ENCODE measurements at regions not wholly inside any gene's neighbourhood (a gene's known extent, or its start where the extent isn't known, plus 50 kb on each side); places are given as distances from the start of the nearest gene placed in this dataset.

- no peaks in the 10 kb centered on the region for H3K9me3 Mint-ChIP-seq
- no peaks in the 10 kb centered on the region for H3K27me3 ChIP-seq (ENCODE audit: control insufficient read depth, insufficient read depth, low read length, poor library complexity, severe bottlenecking)
- H3K27ac ChIP-seq (ENCODE audit: low read depth, low read length) = no peak overlapping the region
- H3K27me3 Mint-ChIP-seq (ENCODE audit: insufficient read depth) = no peaks in the 10 kb centered on the region
- H3K4me3 Mint-ChIP-seq = no peak overlapping the region
- H3K36me3 Mint-ChIP-seq (ENCODE audit: low read depth) = no peaks in the 10 kb centered on the region
- no peak overlapping the region for H3K9ac ChIP-seq (ENCODE audit: extremely low read depth, low read length, poor library complexity, severe bottlenecking)
- H3K4me3 ChIP-seq (ENCODE audit: low read length) = no peak overlapping the region
- DNase-seq = no peak
- 82 to 87% methylated on average over 2 to 4 of the region's 4 CpGs for WGBS, 2 experiments (ENCODE audit: insufficient coverage in 1 of 2, insufficient read length in 1 of 2)
- no peaks in the 10 kb centered on the region for H3K4me1 ChIP-seq (ENCODE audit: control insufficient read depth, insufficient read depth, low read length)
- H3K27ac Mint-ChIP-seq = no peak overlapping the region
- no peaks in the 10 kb centered on the region for H3K9me3 ChIP-seq (ENCODE audit: control insufficient read depth, low read length)
- no peaks in the 10 kb centered on the region for H3K4me1 Mint-ChIP-seq
- TF ChIP-seq CTCF (conservative IDR thresholded peaks at IDR 0.05) = no peak
- H3K36me3 ChIP-seq (ENCODE audit: control insufficient read depth, insufficient read depth, low read length) = no peaks in the 10 kb centered on the region
Observed at GRCh38 chr5:100434815-100435214, 100.4 kb upstream of the FAM174A start.

GRCh38 chr5:100432741-100433140 is 102.4 kb upstream of the FAM174A start:
- H3K27me3 Mint-ChIP-seq (ENCODE audit: insufficient read depth) = no peaks in the 10 kb centered on the region
- no peak overlapping the region for H3K4me3 Mint-ChIP-seq
- WGBS, 2 experiments (ENCODE audit: insufficient coverage in 1 of 2, insufficient read length in 1 of 2) = 100% methylated on average over 1 of the region's 1 CpG; no CpG with 5 or more reads in 1 of the 2 experiments
- H3K4me1 Mint-ChIP-seq = no peaks in the 10 kb centered on the region
- Histone ChIP-seq H3K9me3 (ENCODE audit: control insufficient read depth, low read length) (no peaks in the 10 kb centered on the region), H3K27ac (ENCODE audit: low read depth, low read length) (no peak overlapping the region), H3K9ac (ENCODE audit: extremely low read depth, low read length, poor library complexity, severe bottlenecking) (no peak overlapping the region), H3K4me1 (ENCODE audit: control insufficient read depth, insufficient read depth, low read length) (no peaks in the 10 kb centered on the region), H3K36me3 (ENCODE audit: control insufficient read depth, insufficient read depth, low read length) (no peaks in the 10 kb centered on the region), H3K4me3 (ENCODE audit: low read length) (no peak overlapping the region), H3K27me3 (ENCODE audit: control insufficient read depth, insufficient read depth, low read length, poor library complexity, severe bottlenecking) (no peaks in the 10 kb centered on the region)
- DNase-seq = no peak
- H3K27ac Mint-ChIP-seq = no peak overlapping the region
- TF ChIP-seq CTCF (conservative IDR thresholded peaks at IDR 0.05) = no peak
- no peaks in the 10 kb centered on the region for H3K9me3 Mint-ChIP-seq
- H3K36me3 Mint-ChIP-seq (ENCODE audit: low read depth) = no peaks in the 10 kb centered on the region

- Histone ChIP-seq H3K4me3 (ENCODE audit: low read length) (no peak overlapping the region), H3K27ac (ENCODE audit: low read depth, low read length) (no peak overlapping the region), H3K9me3 (ENCODE audit: control insufficient read depth, low read length) (peaks cover 5% of the 10 kb centered on the region), H3K4me1 (ENCODE audit: control insufficient read depth, insufficient read depth, low read length) (no peaks in the 10 kb centered on the region), H3K9ac (ENCODE audit: extremely low read depth, low read length, poor library complexity, severe bottlenecking) (no peak overlapping the region), H3K27me3 (ENCODE audit: control insufficient read depth, insufficient read depth, low read length, poor library complexity, severe bottlenecking) (no peaks in the 10 kb centered on the region), H3K36me3 (ENCODE audit: control insufficient read depth, insufficient read depth, low read length) (no peaks in the 10 kb centered on the region)
- Mint-ChIP-seq H3K36me3 (ENCODE audit: low read depth) (no peaks in the 10 kb centered on the region), H3K4me1 (no peaks in the 10 kb centered on the region), H3K27ac (no peak overlapping the region), H3K9me3 (peaks cover 1% of the 10 kb centered on the region), H3K27me3 (ENCODE audit: insufficient read depth) (no peaks in the 10 kb centered on the region), H3K4me3 (no peak overlapping the region)
- TF ChIP-seq CTCF (conservative IDR thresholded peaks at IDR 0.05) = peak; percentile 95
- DNase-seq = peak; percentile 88
- 29 to 50% methylated on average over 2 to 4 of the region's 4 CpGs for WGBS, 2 experiments (ENCODE audit: insufficient coverage in 1 of 2, insufficient read length in 1 of 2)
Observed at GRCh38 chr5:100430268-100431195, 104.6 kb upstream of the FAM174A start.

Data from endodermal cell (in vitro differentiated cells).